AG10803 (cell line): ENCODE measurements at regions not wholly inside any gene's neighbourhood (a gene's known extent, or its start where the extent isn't known, plus 50 kb on each side); places are given as distances from the start of the nearest gene placed in this dataset.
"Not testable (repeated sequence)": the region's sequence is repeated elsewhere in the genome, so short reads cannot be mapped to it uniquely, and the experiment has no call there.

Experiments used
- DNase-seq: peaks from one replicate; pipeline ENCODE4 v3.0.0; 2010; ENCODE audit warnings: low read depth
- H3K4me3 ChIP-seq: 2 replicates; pipeline ENCODE4 v1.5.1; 2011; ENCODE audit warnings: mild to moderate bottlenecking, low read length, control low read depth
- TF ChIP-seq, protein P1 (sequence below): conservative IDR thresholded peaks from 2 replicates; pipeline ENCODE4 v1.5.1; 2011; ENCODE audit warnings: mild to moderate bottlenecking, low read length, control low read depth, inconsistent platforms

GRCh38 chr4:134499074-134499473 is 297.5 kb upstream of the PABPC4L start:
- no peak for DNase-seq
- TF ChIP-seq, protein P1, sequence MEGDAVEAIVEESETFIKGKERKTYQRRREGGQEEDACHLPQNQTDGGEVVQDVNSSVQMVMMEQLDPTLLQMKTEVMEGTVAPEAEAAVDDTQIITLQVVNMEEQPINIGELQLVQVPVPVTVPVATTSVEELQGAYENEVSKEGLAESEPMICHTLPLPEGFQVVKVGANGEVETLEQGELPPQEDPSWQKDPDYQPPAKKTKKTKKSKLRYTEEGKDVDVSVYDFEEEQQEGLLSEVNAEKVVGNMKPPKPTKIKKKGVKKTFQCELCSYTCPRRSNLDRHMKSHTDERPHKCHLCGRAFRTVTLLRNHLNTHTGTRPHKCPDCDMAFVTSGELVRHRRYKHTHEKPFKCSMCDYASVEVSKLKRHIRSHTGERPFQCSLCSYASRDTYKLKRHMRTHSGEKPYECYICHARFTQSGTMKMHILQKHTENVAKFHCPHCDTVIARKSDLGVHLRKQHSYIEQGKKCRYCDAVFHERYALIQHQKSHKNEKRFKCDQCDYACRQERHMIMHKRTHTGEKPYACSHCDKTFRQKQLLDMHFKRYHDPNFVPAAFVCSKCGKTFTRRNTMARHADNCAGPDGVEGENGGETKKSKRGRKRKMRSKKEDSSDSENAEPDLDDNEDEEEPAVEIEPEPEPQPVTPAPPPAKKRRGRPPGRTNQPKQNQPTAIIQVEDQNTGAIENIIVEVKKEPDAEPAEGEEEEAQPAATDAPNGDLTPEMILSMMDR, result no peak
- no peak overlapping the region for H3K4me3 ChIP-seq

GRCh38 chr4:134490863-134491262 is 289.3 kb upstream of the PABPC4L start:
- no peak overlapping the region for H3K4me3 ChIP-seq
- TF ChIP-seq, protein P1, result no peak
- DNase-seq, result no peak

GRCh38 chr4:134483514-134483913 is 281.9 kb upstream of the PABPC4L start:
- not testable (repeated sequence) for DNase-seq, H3K4me3 ChIP-seq

DNA sequence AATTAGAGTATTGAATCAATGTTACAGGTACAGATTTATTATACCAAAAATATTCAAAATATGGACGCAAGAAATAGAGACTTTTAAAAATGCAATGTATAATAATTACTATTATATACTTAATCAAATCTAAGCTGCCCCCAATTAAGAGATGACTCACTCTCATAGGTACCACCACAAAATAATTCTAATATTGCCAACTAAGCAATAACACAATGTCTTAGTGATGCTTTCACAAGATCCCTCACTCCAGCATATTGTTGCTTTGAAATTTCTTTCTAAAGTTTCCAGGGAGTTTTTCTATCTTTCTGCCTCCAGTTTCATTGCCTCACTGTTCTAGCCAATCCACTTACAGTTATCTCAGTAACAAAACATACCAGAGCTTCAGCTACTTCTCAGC is 270.0 kb upstream of the PABPC4L start:
- TF ChIP-seq, protein P1, result no peak
- DNase-seq, result no peak
- H3K4me3 ChIP-seq, result no peak overlapping the region

- no peak for DNase-seq
- TF ChIP-seq, protein P1, result no peak
- no peak overlapping the region for H3K4me3 ChIP-seq
These were observed 269.0 kb upstream of the PABPC4L start for GRCh38 chr4:134470544-134470943.

DNA sequence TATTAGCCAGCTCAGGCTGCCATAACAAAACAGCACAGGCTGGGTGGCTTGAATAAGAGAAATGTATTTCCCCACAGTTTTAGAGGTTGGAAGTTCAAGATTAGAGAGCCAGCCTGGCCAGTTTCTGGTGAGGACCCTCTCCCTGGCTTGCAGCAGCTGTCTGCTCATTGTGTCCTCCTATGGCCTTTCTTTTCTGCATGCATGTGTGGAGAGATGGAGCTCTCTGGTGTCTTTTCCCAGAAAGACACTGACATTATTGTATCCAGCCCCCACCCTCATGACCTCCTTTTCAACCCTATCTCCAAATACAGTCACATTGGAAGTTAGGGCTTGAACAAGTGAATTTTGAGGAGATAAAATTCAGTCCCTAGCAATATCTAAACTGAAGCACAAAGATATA is 263.8 kb upstream of the PABPC4L start:
- no peak overlapping the region for H3K4me3 ChIP-seq
- no peak for DNase-seq
- TF ChIP-seq, protein P1, result no peak

GRCh38 chr4:134463771-134464170 is 262.2 kb upstream of the PABPC4L start:
- TF ChIP-seq, protein P1, result no peak
- H3K4me3 ChIP-seq, result no peak overlapping the region
- no peak for DNase-seq

DNA sequence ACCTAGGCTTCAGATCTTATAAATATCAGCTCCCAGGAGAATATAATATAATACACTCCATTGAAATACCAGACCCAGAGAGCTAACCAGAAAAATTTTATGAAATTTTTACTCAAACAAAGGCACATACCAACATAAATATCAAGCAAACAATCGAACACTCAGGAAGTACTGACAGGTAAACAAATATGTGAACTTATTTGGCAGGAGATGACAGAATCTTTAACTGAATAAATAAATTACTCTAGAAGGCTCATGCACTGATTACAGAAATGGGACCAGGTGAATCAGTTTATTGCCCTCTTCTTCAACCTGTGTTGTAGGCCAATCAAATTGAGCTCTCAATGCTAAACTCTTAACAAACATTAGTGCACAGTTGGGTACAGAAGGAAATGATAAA is 225.2 kb upstream of the PABPC4L start:
- DNase-seq, result no peak
- TF ChIP-seq, protein P1, result no peak
- H3K4me3 ChIP-seq, result no peak overlapping the region
